SJCRH30 (cell line): ENCODE measurements at regions not wholly inside any gene's neighbourhood (a gene's known extent, or its start where the extent isn't known, plus 50 kb on each side); places are given as distances from the start of the nearest gene placed in this dataset.
A peak's percentile ranks its signal among the peaks of the same experiment; 100 is the strongest.
"Not testable (repeated sequence)": the region's sequence is repeated elsewhere in the genome, so short reads cannot be mapped to it uniquely, and the experiment has no call there.

Experiments
- DNase-seq, 2 experiments: peaks; one replicate each; pipeline ENCODE4 v3.0.0-alpha.2; 2015 to 2020
- H3K27ac ChIP-seq: fragments of 250-450 bp; sonication (Bioruptor Pico); 2 replicates; pipeline ENCODE4 v1.5.1; 2020; ENCODE audit warnings: mild to moderate bottlenecking, moderate library complexity
- H3K27me3 ChIP-seq: fragments of 250-450 bp; sonication (Bioruptor Pico); 2 replicates; pipeline ENCODE4 v1.5.1; 2020; ENCODE audit warnings: mild to moderate bottlenecking, moderate library complexity
- H3K36me3 ChIP-seq: fragments of 250-450 bp; sonication (Bioruptor Pico); 2 replicates; pipeline ENCODE4 v1.5.1; 2020; ENCODE audit warnings: mild to moderate bottlenecking, moderate library complexity
- H3K4me1 ChIP-seq: fragments of 250-450 bp; sonication (Bioruptor Pico); 2 replicates; pipeline ENCODE4 v1.5.1; 2020; ENCODE audit warnings: mild to moderate bottlenecking, moderate library complexity
- H3K4me3 ChIP-seq: fragments of 250-450 bp; sonication (Bioruptor Pico); 2 replicates; pipeline ENCODE4 v1.5.1; 2020; ENCODE audit warnings: mild to moderate bottlenecking, moderate library complexity
- H3K9me3 ChIP-seq: fragments of 250-450 bp; sonication (Bioruptor Pico); replicated peaks from 2 replicates; pipeline ENCODE4 v1.5.1; 2020; ENCODE audit warnings: mild to moderate bottlenecking, moderate library complexity

DNA sequence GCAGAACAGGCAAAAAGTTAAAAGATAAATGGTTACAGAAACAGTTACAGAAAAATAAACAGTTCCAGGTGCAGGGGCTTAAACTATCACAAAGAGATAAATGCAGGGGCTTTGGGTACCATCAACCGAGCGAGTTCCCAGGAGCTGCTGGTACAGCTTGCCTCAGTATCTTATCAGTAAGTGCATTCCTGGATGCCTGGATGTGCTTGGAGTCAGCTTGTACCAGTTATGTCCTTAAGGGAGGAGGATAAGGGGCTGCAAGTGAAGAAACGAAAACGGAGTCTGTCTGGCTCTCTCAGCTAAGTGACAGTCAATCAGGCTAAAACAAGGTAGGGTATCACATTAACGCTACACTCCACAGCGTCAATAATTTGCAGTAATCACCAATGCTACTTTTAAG is 79.3 kb upstream of the GRIN2A start:
- H3K36me3 ChIP-seq, H3K4me3 ChIP-seq, DNase-seq, H3K27ac ChIP-seq, H3K9me3 ChIP-seq, H3K4me1 ChIP-seq: not testable (repeated sequence)
- peaks cover 14% of the 10 kb centered on the region for H3K27me3 ChIP-seq

- no peak for DNase-seq
- H3K4me1 ChIP-seq, result no peaks in the 10 kb centered on the region
- H3K9me3 ChIP-seq, result no peaks in the 10 kb centered on the region
- no peak overlapping the region for H3K27ac ChIP-seq
- H3K27me3 ChIP-seq, result peaks cover 13% of the 10 kb centered on the region
- H3K36me3 ChIP-seq, result no peaks in the 10 kb centered on the region
- H3K4me3 ChIP-seq, result no peak overlapping the region
Measured at GRCh38 chr16:10262377-10263132, 80.3 kb upstream of the GRIN2A start.

DNA sequence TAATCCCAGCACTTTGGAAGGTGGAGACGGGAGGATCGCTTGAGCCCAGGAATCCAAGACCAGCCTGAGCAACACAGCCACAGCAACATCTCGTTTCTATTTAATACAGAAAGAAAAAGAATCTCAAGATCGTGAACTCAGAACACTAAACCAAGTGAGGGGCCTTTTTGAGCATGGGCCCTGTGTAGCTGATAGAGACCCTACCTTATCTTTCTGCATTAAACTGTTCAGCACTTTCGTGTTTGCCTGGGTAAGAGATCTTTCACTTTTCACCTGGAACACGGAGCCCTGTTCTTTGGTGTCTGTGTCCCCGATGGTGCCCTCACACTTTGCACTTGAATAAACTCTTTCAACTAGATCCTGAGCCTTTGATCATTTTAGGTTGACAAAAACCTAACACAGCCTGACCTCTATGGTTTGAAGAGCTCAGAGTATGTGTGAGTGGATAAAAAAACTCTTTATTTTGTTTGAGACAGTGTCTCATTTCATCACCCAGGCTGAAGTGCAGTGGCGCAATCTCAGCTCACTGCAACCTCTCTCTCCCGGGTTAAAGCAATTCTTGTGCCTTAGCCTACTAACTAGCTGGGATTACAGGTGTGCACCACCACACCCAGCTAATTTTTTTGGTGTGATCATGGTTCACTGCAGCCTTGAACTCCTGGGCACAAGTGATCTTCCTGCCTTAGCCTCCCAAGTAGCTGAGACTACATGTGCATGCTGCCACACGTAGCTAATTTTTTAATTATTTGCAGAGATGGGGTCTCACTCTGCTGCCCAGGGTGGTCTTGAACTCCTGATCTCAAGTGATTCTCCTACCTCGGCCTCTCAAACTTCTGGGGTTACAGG is 83.8 kb upstream of the GRIN2A start:
- H3K27me3 ChIP-seq, result 0 out of 2 replicates have a peak, but pooled peaks cover 3% of the 10 kb centered on the region
- no peaks in the 10 kb centered on the region for H3K9me3 ChIP-seq
- DNase-seq, result no peak
- H3K4me1 ChIP-seq, result no peaks in the 10 kb centered on the region
- no peaks in the 10 kb centered on the region for H3K36me3 ChIP-seq
- no peak overlapping the region for H3K4me3 ChIP-seq
- no peak overlapping the region for H3K27ac ChIP-seq

DNA sequence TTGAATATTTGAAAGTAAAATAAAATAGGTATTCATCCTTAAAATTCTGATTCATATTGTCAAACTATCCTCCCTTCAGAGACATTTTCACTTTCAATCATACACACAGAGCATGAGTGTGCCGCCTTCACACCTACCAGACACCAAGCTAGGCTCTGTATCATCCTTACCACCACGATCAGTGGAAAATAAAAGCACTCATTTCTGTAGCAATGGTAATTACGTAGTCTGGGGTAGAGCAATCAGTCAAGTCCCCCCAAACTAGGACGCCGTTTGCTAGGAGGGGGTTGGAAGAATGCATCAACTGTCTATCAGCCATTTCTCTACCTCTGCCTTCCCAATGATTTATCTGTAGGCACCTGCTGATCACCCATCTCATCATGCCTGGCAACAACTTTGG is 84.6 kb upstream of the GRIN2A start:
- Histone ChIP-seq H3K9me3 (no peaks in the 10 kb centered on the region), H3K4me3 (no peak overlapping the region), H3K36me3 (no peaks in the 10 kb centered on the region), H3K4me1 (no peaks in the 10 kb centered on the region), H3K27ac (no peak overlapping the region), H3K27me3 (0 out of 2 replicates have a peak, but pooled peaks cover 3% of the 10 kb centered on the region)
- DNase-seq, result no peak

DNA sequence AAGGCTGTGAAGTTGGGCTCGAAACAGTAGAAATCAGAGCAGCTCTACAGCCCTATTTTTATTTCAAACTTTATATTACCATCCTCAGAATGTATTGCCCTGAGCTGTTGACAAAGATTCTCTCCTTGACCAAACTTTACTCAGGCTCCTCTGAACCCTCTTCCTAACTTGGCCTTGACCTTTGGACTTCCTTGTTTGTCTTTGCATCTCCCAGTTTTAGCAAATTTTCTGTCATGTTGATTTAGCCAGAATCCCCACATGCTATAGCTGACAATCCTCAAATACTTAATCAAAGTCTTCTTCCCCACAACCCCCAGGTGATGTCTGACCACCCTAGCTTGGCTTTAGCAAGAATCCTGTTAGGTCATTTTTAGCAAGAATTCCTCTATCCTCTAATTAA is 87.4 kb upstream of the GRIN2A start:
- no peaks in the 10 kb centered on the region for H3K36me3 ChIP-seq
- DNase-seq, result no peak
- H3K4me1 ChIP-seq, result no peaks in the 10 kb centered on the region
- H3K27ac ChIP-seq, result no peak overlapping the region
- no peaks in the 10 kb centered on the region for H3K9me3 ChIP-seq
- H3K4me3 ChIP-seq, result no peak overlapping the region
- no peaks in the 10 kb centered on the region for H3K27me3 ChIP-seq

DNA sequence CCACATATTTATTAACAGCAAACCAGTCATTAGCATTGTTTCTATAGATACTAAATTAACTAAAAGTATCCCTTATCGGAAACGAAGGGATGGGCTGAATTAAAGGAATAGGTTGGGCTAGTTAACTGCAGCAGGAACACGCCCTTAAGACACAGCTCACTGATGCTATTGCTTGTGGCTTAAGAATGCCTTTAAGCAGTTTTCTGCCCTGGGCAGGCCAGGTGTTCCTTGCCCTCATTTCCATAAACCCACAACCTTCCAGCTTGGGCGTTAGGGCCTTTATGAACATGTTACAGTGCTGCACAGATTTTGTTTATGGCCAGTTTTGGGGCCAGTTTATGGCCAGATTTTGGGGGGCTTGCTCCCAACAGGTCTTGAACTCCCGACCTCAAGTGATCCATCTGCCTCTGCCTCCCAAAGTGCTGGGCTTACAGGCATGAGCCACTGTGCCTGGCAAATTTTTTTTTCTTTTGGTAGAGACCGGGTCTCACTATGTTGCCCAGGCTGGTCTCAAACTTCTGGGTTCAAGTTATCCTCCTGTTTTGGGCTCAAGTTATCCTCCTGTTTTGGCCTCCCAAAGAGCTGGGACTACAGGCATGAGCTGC is 90.1 kb upstream of the GRIN2A start:
- DNase-seq, H3K36me3 ChIP-seq, H3K4me3 ChIP-seq, H3K27ac ChIP-seq, H3K9me3 ChIP-seq, H3K4me1 ChIP-seq, H3K27me3 ChIP-seq: not testable (repeated sequence)

DNA sequence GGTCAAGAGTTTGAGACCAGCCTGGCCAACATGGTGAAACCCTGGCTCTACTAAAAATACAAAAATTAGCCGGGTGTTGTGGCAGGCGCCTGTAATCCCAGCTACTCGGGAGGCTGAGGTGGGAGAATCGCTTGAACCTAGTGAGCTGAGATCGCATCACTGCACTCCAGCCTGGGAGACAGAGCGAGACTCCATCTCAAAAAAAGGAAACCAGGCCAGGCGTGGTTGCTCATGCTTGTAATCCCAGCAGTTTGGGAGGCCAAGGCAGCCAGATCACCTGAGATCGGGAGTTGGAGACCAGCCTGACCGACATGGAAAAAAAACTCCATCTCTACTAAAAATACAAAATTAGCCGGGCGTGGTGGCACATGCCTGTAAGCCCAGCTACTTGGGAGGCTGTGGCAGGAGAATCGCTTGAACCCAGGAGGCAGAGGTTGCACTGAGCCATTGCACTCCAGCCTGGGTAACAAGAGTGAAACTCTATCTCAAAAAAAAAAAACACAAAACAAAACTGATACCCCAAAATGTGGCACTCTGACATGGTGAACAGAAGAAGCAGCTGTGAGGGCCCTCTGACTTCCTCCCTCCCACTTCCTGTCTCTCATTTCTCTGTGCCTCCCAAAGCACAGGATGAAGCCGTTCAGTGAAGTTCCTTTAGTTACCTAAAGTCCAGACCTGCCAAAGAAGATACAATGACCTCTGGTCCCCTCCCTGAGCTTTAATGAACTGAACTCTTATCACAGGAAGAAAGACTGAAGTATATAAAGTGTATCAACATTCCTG is 93.2 kb upstream of the GRIN2A start:
- not testable (repeated sequence) for H3K36me3 ChIP-seq, H3K27me3 ChIP-seq, H3K4me1 ChIP-seq, H3K4me3 ChIP-seq, H3K9me3 ChIP-seq, H3K27ac ChIP-seq
- peak in 1 of 2 experiments; percentile 2 for DNase-seq

GRCh38 chr16:10277597-10277996 is 95.4 kb upstream of the GRIN2A start:
- Histone ChIP-seq H3K4me1 (no peaks in the 10 kb centered on the region), H3K27me3 (no peaks in the 10 kb centered on the region), H3K27ac (no peak overlapping the region), H3K4me3 (no peak overlapping the region), H3K36me3 (no peaks in the 10 kb centered on the region), H3K9me3 (no peaks in the 10 kb centered on the region)
- no peak for DNase-seq

DNA sequence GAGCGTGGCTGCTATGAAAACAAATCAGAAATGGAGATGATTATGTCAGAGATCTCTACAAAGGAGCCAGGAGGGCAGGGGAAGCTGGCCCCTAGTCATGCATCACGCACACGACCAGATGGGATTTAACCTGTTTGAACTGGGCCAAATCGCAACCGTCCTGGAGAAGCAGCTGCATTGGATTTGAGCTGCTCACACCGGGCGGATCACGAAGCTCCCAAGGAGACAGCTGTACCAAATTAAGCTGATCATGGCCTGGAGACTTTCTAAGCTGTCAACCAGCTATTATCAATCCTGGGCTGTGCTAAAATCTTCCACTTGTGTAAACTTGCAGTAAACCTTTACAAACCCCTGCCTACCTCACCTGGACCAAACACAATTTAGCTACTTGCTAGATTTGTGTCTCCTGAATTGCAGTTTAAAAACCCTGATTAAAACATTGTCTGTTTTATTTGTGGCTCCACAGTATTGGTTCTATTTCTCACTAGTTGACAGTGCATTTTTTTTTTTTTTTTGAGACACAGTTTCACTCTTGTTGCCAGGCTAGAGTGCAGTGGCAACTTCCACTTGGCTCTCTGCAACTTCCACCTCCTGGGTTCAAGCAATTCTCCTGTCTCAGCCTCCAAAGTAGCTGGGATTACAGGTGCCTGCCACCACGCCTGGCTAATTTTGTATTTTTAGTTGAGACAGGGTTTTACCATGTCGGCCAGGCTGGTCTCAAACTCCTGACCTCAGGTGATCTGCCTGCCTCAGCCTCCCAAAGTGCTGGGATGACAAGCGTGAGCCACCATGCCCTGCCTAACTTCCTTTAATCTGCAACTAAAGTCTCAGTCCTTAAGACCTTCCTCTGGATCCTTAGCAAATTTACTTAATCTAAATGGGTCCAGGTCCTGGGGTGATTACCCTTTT is 98.3 kb upstream of the GRIN2A start:
- H3K36me3 ChIP-seq, result no peaks in the 10 kb centered on the region
- H3K27ac ChIP-seq, result no peak overlapping the region
- H3K4me3 ChIP-seq, result no peak overlapping the region

DNA sequence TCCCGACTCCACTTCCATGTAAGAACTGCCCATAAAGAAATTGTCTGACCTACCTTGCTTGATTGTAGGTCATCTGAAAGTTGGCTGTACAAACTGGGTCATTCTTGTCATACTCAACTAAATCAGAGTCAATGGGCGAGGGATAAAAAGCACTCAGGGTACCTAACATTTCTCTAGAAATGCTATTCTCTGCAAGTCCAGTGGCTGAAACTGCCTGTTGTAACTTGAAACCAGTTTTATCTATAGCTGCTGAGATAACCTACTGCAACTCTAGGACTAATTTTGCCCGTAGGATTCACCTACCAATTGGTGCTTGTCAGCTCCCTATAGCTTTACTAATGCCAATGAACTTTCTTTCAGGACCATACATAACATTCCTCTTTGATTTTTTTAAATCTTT is 100.1 kb upstream of the GRIN2A start:
- H3K4me1 ChIP-seq, result no peaks in the 10 kb centered on the region
- no peaks in the 10 kb centered on the region for H3K9me3 ChIP-seq
- H3K27ac ChIP-seq, result no peak overlapping the region
- no peaks in the 10 kb centered on the region for H3K27me3 ChIP-seq
- DNase-seq, result no peak
- no peak overlapping the region for H3K4me3 ChIP-seq
- no peaks in the 10 kb centered on the region for H3K36me3 ChIP-seq

More for the DNA sequence above, 98.3 kb upstream of the GRIN2A start:
- no peaks in the 10 kb centered on the region for H3K9me3 ChIP-seq
- no peaks in the 10 kb centered on the region for H3K27me3 ChIP-seq
- no peaks in the 10 kb centered on the region for H3K4me1 ChIP-seq
- DNase-seq, result no peak

GRCh38 chr16:10283246-10283645 is 101.0 kb upstream of the GRIN2A start:
- H3K27me3 ChIP-seq, H3K4me1 ChIP-seq, DNase-seq, H3K4me3 ChIP-seq, H3K27ac ChIP-seq, H3K36me3 ChIP-seq, H3K9me3 ChIP-seq: not testable (repeated sequence)

DNA sequence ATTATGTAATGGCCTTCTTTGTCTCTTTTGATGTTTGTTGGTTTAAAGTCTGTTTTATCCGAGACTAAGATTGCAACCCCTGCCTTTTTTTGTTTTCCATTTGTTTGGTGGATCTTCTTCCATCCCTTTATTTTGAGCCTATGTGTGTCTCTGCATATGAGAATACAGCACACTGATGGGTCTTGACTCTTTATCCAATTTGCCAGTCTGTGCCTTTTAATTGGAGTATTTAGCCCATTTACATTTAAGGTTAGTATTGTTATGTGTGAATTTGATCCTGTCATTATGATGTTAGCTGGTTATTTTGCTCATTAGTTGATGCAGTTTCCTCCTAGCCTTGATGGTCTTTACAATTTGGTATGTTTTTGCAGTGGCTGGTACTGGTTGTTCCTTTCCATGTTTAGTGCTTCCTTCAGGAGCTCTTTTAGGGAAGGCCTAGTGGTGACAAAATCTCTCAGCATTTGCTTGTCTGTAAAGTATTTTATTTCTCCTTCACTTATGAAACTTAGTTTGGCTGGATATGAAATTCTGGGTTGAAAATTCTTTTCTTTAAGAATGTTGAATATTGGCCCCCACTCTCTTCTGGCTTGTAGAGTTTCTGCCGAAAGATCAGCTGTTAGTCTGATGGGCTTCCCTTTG is 95.3 kb upstream of the ATF7IP2 start:
- not testable (repeated sequence) for H3K27me3 ChIP-seq, H3K9me3 ChIP-seq, H3K4me3 ChIP-seq, H3K36me3 ChIP-seq, H3K4me1 ChIP-seq, H3K27ac ChIP-seq, DNase-seq

DNA sequence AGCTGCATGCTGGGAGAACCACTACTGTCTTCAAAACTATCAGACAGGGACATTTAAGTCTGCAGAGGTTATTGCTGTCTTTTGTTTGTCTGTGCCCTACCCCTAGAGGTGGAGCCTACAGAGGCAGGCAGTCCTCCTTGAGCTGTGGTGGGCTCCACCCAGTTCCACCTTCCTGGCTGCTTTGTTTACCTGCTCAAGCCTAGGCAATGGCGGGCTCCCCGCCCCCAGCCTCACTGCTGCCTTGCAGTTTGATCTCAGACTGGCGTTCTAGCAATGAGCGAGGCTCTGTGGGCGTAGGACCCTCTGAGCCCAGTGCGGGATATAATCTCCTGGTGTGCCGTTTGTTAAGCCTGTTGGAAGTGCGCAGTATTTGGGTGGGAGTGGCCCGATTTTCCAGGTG is 93.7 kb upstream of the ATF7IP2 start:
- H3K4me3 ChIP-seq, DNase-seq, H3K36me3 ChIP-seq, H3K27me3 ChIP-seq, H3K4me1 ChIP-seq, H3K27ac ChIP-seq, H3K9me3 ChIP-seq: not testable (repeated sequence)

DNA sequence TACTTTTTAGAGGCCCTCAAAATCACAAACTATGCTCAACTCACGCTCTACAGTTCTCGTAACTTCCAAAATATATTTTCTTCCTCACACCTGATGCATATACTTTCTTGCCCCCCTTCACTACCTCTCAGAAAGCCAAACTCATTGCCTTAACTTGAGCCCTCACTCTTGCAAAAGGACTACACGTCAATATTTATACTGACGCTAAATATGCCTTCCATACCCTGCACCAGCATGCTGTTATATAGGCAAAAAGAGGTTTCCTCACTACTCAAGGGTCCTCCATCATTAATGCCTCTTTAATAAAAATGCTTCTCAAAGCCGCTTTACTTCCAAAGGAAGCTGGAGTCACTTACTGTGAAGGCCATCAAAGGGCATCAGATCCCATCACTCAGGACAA is 92.9 kb upstream of the ATF7IP2 start:
- H3K9me3 ChIP-seq, H3K36me3 ChIP-seq, H3K27me3 ChIP-seq, H3K27ac ChIP-seq, H3K4me1 ChIP-seq, DNase-seq, H3K4me3 ChIP-seq: not testable (repeated sequence)
